Right lobe of liver (tissue), 6 donors: ENCODE measurements at regions not wholly inside any gene's neighbourhood (a gene's known extent, or its start where the extent isn't known, plus 50 kb on each side); places are given as distances from the start of the nearest gene placed in this dataset.

Source experiments
- ATAC-seq, 4 donors: fragments of 200-7000 bp; cut with Tn5 transposase; one replicate each; pipeline ENCODE4 v1.9.1; 2020; ENCODE audit warnings: mild to moderate bottlenecking in 4 of 4, moderate library complexity in 4 of 4
- DNase-seq, 3 donors: peaks; one replicate each; pipeline ENCODE4 v3.0.0-alpha.2; 2020
- H3K27ac ChIP-seq, 3 donors: fragments of 200-600 bp; one replicate each; pipeline ENCODE4 v1.8.0; 2022
- H3K27me3 ChIP-seq, 2 donors: fragments of 200-600 bp; one replicate each; pipeline ENCODE4 v1.8.0; 2022
- H3K36me3 ChIP-seq, 4 donors: fragments of 200-600 bp; sonication (generic) in 1 of 4; one replicate each; pipeline versions ENCODE4 v1.5.1 to v1.8.0; 2017 to 2022; ENCODE audit warnings: control low read depth in 1 of 4
- H3K4me1 ChIP-seq, 4 donors: fragments of 200-600 bp; sonication (generic) in 1 of 4; one replicate each; pipeline versions ENCODE4 v1.5.1 to v1.8.0; 2017 to 2022; ENCODE audit warnings: control low read depth in 1 of 4
- H3K4me3 ChIP-seq, 3 donors: fragments of 200-600 bp; one replicate each; pipeline ENCODE4 v1.8.0; 2022
- H3K9me3 ChIP-seq, 4 donors: fragments of 200-600 bp; sonication (generic) in 1 of 4; one replicate each; pipeline versions ENCODE4 v1.5.1 to v1.8.0; 2017 to 2022; ENCODE audit warnings: control low read depth in 1 of 4
- POLR2A ChIP-seq: fragments of 450-650 bp; IDR thresholded peaks from one replicate; pipeline ENCODE4 v1.6.1; 2017; ENCODE audit warnings: antibody characterized with exemption, mild to moderate bottlenecking
- WGBS: methylation state at CpG from one replicate; pipeline ENCODE4 v1.1.6; 2018; ENCODE audit warnings: low coverage, low lambda C conversion rate; ENCODE audit not compliant: insufficient coverage; ENCODE audit errors: missing lambda C conversion rate; 5-methylcytosine and 5-hydroxymethylcytosine counted together
- intact Hi-C, 2 donors: fragments of 100-400 bp; cut with DNase I; formaldehyde crosslinking; loops; one replicate each; pipeline versions ENCODE4 v1.11.2 to v1.14.1; 2022
- TF ChIP-seq, protein P1 (sequence below), 4 donors: fragments of 200-600 bp in 3 of 4; fragments of 450-650 bp in 1 of 4; IDR thresholded peaks; one replicate each; pipeline versions ENCODE4 v1.5.1 to v1.8.0; 2016 to 2022; ENCODE audit warnings: antibody characterized with exemption in 4 of 4, mild to moderate bottlenecking in 2 of 4
- donor health status: DM: no; HTN: yes; CAD: no.
- donor health status: DM: no; HTN: no; CAD: no.
- donor health status: DM: no; HTN: no; CAD: no.
- donor health status: DM: no; HTN: yes; CAD: no.
- donor health status: DM: no; HTN: yes; CAD: no.

DNA sequence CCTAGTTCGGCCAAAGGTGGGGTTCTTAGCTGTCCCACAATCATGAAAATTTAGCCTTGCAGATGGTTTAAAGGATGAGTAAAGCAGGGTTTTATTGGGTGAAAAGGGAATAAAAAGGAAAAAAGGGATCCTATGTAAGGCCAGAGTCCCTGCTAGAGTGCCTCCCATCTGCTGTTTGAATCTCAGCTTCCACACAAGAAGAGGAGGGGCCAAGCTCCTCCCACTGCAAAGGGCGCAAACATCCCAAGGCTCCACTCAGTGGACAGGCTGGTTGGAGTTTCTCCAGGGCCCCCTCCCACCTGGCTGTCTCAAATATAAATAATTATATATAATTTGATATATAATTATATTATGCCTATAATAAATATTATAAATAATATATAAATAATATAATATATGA lies 1272.1 kb upstream of the PCDH20 start:
- 80% methylated on average over 2 of the region's 2 CpGs for WGBS
- no peaks in the 10 kb centered on the region for H3K4me1 ChIP-seq
- no peaks in the 10 kb centered on the region for H3K36me3 ChIP-seq
- no peak overlapping the region for H3K27ac ChIP-seq
- no peak overlapping the region for H3K4me3 ChIP-seq
- DNase-seq: no peak
- intact Hi-C loops: no loop called here
- ATAC-seq: no peak
- no peaks in the 10 kb centered on the region for H3K27me3 ChIP-seq
- TF ChIP-seq, protein P1, sequence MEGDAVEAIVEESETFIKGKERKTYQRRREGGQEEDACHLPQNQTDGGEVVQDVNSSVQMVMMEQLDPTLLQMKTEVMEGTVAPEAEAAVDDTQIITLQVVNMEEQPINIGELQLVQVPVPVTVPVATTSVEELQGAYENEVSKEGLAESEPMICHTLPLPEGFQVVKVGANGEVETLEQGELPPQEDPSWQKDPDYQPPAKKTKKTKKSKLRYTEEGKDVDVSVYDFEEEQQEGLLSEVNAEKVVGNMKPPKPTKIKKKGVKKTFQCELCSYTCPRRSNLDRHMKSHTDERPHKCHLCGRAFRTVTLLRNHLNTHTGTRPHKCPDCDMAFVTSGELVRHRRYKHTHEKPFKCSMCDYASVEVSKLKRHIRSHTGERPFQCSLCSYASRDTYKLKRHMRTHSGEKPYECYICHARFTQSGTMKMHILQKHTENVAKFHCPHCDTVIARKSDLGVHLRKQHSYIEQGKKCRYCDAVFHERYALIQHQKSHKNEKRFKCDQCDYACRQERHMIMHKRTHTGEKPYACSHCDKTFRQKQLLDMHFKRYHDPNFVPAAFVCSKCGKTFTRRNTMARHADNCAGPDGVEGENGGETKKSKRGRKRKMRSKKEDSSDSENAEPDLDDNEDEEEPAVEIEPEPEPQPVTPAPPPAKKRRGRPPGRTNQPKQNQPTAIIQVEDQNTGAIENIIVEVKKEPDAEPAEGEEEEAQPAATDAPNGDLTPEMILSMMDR (IDR thresholded peaks at IDR 0.05): no peak
- TF ChIP-seq POLR2A: no peak
- H3K9me3 ChIP-seq: no peaks in the 10 kb centered on the region

DNA sequence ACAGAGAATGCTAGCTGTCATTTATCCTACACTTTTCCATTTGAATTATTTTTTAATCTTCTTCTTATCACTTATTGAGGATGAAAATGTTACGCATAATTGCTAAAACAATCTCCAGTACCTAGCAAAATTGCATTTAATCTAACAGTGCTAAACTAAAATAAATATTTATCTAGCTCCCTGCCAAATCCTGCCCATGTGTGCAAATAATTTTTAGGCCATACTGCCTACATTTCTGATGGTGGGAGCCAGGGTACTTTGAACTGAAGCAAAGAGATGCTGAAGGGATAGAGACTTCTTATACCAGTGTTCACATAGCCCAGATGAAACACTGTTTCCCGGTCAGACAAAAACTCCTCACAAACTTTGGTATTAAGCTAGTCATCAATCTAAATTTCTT lies 1268.7 kb upstream of the PCDH20 start:
- Histone ChIP-seq H3K36me3 (no peaks in the 10 kb centered on the region), H3K9me3 (no peaks in the 10 kb centered on the region), H3K27me3 (no peaks in the 10 kb centered on the region), H3K4me3 (no peak overlapping the region), H3K4me1 (no peaks in the 10 kb centered on the region), H3K27ac (no peak overlapping the region)
- WGBS: 23% methylated on average over 2 of the region's 2 CpGs
- DNase-seq (no peak), ATAC-seq (peak in 1 of 4 donors; percentile 28)
- intact Hi-C loops: no loop called here
- TF ChIP-seq, protein P1 (IDR thresholded peaks at IDR 0.05): no peak

DNA sequence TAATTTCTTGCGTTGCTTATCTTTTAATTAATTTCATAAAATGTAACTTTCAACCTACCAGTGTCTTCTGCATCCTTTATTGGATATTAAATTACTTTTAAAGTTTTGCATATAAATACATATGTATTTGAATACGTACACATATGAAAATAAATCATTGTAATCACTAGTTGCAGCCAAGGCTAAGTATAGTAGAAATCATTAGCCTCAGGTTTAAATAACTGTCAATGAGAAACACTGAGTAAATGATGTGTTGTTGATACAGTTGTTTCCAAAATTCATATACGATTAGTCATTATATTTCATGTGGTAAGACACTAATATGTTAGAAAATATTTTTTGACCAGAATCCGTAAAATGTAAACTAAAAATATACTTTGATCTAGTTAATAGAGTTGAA lies 1267.1 kb upstream of the PCDH20 start:
- Histone ChIP-seq H3K9me3 (no peaks in the 10 kb centered on the region), H3K27ac (no peak overlapping the region), H3K36me3 (no peaks in the 10 kb centered on the region), H3K4me3 (no peak overlapping the region), H3K4me1 (no peaks in the 10 kb centered on the region), H3K27me3 (no peaks in the 10 kb centered on the region)
- intact Hi-C loops: no loop called here
- DNase-seq (no peak), ATAC-seq (no peak)
- no peak for TF ChIP-seq POLR2A
- TF ChIP-seq, protein P1 (IDR thresholded peaks at IDR 0.05): no peak
- WGBS: 45% methylated on average over 4 of the region's 4 CpGs

DNA sequence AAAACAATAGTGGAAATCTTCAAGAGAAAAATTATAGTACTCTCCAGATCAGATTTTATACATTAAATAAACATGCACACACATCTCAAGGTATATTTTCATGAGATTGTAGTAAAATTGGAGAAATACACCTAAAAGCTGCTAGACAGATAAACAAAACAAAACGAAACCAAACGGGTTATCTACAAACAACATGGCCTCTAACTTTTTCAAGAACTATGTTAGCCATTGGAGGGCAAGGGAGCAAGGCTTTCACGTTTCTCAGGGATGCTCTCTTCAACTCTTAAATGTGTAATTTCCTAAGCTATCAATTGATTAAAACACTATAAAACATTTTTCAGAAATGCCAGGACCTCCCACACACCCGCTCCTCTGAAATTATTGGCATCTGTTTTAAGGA lies 1262.4 kb upstream of the PCDH20 start:
- Histone ChIP-seq H3K4me1 (no peaks in the 10 kb centered on the region), H3K36me3 (no peaks in the 10 kb centered on the region), H3K4me3 (no peak overlapping the region), H3K9me3 (no peaks in the 10 kb centered on the region), H3K27me3 (no peaks in the 10 kb centered on the region), H3K27ac (no peak overlapping the region)
- TF ChIP-seq POLR2A: no peak
- TF ChIP-seq, protein P1 (IDR thresholded peaks at IDR 0.05): no peak
- DNase-seq: no peak
- no peak for ATAC-seq
- 26% methylated on average over 4 of the region's 4 CpGs for WGBS
- intact Hi-C loops: no loop called here

DNA sequence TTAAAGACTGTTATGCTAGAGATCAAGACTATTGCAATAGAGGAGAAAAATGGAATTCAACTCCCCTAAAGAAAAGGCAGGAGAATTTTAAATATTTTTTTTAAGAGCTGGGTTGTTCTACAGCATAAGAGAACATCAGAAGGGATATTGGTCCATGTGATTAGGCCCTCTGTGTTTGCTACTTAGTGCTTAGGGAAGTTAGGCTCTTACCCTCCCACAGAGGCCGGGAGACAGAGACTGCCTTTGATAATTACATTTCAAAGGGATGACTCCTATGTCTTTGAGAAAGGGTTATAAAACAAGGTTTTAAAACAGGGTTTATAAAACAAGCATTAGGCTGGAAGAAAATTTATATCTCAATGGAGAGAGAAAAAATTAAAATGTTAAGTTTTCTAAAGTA lies 1248.1 kb upstream of the PCDH20 start:
- Histone ChIP-seq H3K27ac (no peak overlapping the region), H3K36me3 (no peaks in the 10 kb centered on the region), H3K9me3 (no peaks in the 10 kb centered on the region), H3K27me3 (no peaks in the 10 kb centered on the region), H3K4me3 (no peak overlapping the region), H3K4me1 (no peaks in the 10 kb centered on the region)
- 60% methylated on average over 1 of the region's 1 CpG for WGBS
- intact Hi-C loops: no loop called here
- ATAC-seq (no peak), DNase-seq (no peak)
- TF ChIP-seq POLR2A: no peak
- TF ChIP-seq, protein P1 (IDR thresholded peaks at IDR 0.05): no peak
